Lung (tissue), 9 donors: ENCODE measurements at regions not wholly inside any gene's neighbourhood (a gene's known extent, or its start where the extent isn't known, plus 50 kb on each side); places are given as distances from the start of the nearest gene placed in this dataset.
"Not testable (repeated sequence)": the region's sequence is repeated elsewhere in the genome, so short reads cannot be mapped to it uniquely, and the experiment has no call there.

Experiments used
- ATAC-seq: fragments of 200-7000 bp; cut with Tn5 transposase; one replicate; pipeline ENCODE4 v1.9.1; 2020; ENCODE audit warnings: moderate number of reproducible peaks; ENCODE audit not compliant: insufficient read depth, low FRiP score
- DNase-seq, 3 donors: peaks; one replicate each; pipeline ENCODE4 v3.0.0-alpha.2; 2013 to 2017
- H3K27ac ChIP-seq, 2 donors: one replicate each; pipeline ENCODE4 v1.5.1; 2013; ENCODE audit warnings: mild to moderate bottlenecking in 2 of 2, moderate library complexity in 2 of 2, control low read depth in 1 of 2, inconsistent platforms in 1 of 2, low read depth in 1 of 2, low read length in 1 of 2
- H3K27me3 ChIP-seq, 3 donors: one replicate each; pipeline ENCODE4 v1.5.1; 2013; ENCODE audit warnings: low read length in 2 of 3; ENCODE audit not compliant: control insufficient read depth in 3 of 3, insufficient read depth in 3 of 3
- H3K36me3 ChIP-seq, 4 donors: one replicate each; pipeline ENCODE4 v1.5.1; 2013; ENCODE audit warnings: low read length in 4 of 4, mild to moderate bottlenecking in 1 of 4, moderate library complexity in 1 of 4; ENCODE audit not compliant: control insufficient read depth in 4 of 4, insufficient read depth in 4 of 4
- H3K4me1 ChIP-seq, 5 donors: one replicate each; pipeline ENCODE4 v1.5.1; 2013; ENCODE audit warnings: low read length in 5 of 5, mild to moderate bottlenecking in 2 of 5, moderate library complexity in 1 of 5; ENCODE audit not compliant: control insufficient read depth in 5 of 5, insufficient read depth in 5 of 5
- H3K4me3 ChIP-seq: one replicate; pipeline ENCODE4 v1.5.1; 2013; ENCODE audit warnings: mild to moderate bottlenecking, control low read depth, moderate library complexity
- H3K9ac ChIP-seq, 2 donors: one replicate each; pipeline ENCODE4 v1.5.1; 2013; ENCODE audit warnings: low read length in 2 of 2, control low read depth in 1 of 2; ENCODE audit not compliant: insufficient read depth in 1 of 2
- H3K9me3 ChIP-seq, 4 donors: one replicate each; pipeline ENCODE4 v1.5.1; 2013; ENCODE audit warnings: low read length in 3 of 4, mild to moderate bottlenecking in 1 of 4, moderate library complexity in 1 of 4; ENCODE audit not compliant: control insufficient read depth in 4 of 4, insufficient read depth in 3 of 4
- WGBS, 2 donors: extraction: QIAGEN DNeasy Blood & Tissue Kit; methylation state at CpG; one replicate each; pipeline ENCODE4 v1.1.7; 2013; 5-methylcytosine and 5-hydroxymethylcytosine counted together
- donor health status: Bipolar disorder and iron deficiency.
- donor health status: healthy.
- donor health status: DM: yes; HTN: yes; CAD: no.

DNA sequence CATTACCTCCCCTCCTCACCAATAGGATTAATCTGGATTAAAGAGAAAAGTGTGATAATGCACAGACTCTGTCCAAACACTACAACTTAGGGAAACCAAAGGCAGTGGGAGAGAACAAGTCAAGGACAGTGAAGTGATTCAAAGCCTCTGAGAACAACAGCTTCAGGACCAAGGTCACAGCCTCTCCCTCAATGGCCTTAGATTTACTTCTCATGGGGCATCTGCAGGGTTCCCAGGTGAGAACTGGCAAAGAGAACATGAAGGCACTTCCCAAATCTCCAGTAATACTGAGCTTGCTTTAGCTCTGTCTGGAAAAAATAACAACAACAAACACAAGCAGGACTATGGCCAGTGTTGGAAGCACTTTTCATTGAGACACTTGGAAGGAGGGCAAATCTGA is 99.8 kb upstream of the GOLGA6L22 start:
- H3K4me1 ChIP-seq, DNase-seq, H3K27me3 ChIP-seq, H3K9me3 ChIP-seq, ATAC-seq, H3K4me3 ChIP-seq, H3K27ac ChIP-seq, H3K36me3 ChIP-seq, H3K9ac ChIP-seq: not testable (repeated sequence)

DNA sequence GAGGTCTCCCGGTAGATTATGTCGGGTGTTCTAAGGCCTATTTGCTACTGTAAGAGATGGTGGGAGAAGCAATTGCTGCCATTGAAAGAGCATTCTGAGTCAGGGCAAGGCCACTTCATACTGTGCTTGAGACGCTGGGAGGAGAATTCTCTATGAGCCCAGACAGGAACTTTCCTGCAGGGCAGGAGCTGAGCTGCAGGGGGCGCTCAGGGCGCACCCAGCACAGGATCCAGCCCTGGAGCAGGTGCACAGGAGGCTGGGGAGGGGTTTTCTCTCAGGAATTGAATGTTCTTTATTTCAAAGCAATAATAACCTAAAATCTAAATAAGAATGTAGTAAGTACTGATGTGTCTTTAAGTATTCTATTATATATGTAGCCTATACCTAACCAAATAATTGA is 99.1 kb upstream of the GOLGA6L22 start:
- H3K4me1 ChIP-seq, H3K9ac ChIP-seq, H3K27me3 ChIP-seq, H3K9me3 ChIP-seq, H3K27ac ChIP-seq, H3K4me3 ChIP-seq, H3K36me3 ChIP-seq, DNase-seq: not testable (repeated sequence)
- ATAC-seq, result peak; percentile 41
- WGBS, 2 donors, result 2 to 15% methylated on average over 2 of the region's 5 CpGs

DNA sequence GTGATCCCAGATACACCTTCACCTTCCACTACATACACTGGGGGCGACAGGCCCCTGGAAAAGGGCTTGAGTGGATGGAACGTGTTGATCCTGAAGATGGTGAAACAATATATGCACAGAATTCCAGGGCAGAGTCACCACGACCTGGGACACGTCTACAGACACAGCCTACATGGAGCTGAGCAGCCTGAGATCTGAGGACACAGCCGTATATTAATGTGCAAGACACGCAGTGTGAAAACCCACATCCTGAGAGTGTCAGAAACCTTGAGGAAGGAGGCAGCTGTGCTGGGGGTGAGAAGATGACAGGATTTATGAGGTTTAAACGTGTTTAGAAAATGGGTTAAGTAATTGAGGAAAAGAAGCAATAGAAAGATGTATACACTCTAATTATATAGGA is 98.0 kb upstream of the GOLGA6L22 start:
- H3K4me1 ChIP-seq, H3K9ac ChIP-seq, H3K4me3 ChIP-seq, H3K27ac ChIP-seq, H3K27me3 ChIP-seq, DNase-seq, H3K36me3 ChIP-seq, H3K9me3 ChIP-seq, ATAC-seq: not testable (repeated sequence)
- WGBS, 2 donors, result 23 to 53% methylated on average over 3 to 4 of the region's 7 CpGs

DNA sequence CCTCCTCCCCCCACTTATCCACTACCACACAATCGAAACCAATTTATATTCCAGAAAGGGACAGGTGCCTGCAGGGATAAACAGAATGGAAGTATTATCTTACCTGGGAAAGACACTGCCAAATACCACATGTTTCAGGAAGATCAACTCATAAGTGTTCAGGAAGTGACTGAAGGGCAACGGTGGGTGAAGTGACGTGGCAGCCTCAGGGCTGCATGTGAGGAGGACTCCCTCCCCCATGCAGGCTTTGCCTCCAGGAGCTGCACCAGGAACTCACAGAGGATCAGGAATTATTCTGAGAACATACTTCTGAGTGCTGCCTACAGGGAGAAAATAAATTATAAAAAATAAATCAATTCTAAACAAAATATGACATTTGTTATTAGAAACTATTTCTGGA is 96.2 kb upstream of the GOLGA6L22 start:
- H3K9me3 ChIP-seq, H3K27me3 ChIP-seq, ATAC-seq, H3K27ac ChIP-seq, DNase-seq, H3K4me3 ChIP-seq, H3K36me3 ChIP-seq, H3K9ac ChIP-seq, H3K4me1 ChIP-seq: not testable (repeated sequence)
- 14% methylated on average over 2 of the region's 3 CpGs; no CpG with 5 or more reads in 1 of the 2 donors for WGBS, 2 donors

DNA sequence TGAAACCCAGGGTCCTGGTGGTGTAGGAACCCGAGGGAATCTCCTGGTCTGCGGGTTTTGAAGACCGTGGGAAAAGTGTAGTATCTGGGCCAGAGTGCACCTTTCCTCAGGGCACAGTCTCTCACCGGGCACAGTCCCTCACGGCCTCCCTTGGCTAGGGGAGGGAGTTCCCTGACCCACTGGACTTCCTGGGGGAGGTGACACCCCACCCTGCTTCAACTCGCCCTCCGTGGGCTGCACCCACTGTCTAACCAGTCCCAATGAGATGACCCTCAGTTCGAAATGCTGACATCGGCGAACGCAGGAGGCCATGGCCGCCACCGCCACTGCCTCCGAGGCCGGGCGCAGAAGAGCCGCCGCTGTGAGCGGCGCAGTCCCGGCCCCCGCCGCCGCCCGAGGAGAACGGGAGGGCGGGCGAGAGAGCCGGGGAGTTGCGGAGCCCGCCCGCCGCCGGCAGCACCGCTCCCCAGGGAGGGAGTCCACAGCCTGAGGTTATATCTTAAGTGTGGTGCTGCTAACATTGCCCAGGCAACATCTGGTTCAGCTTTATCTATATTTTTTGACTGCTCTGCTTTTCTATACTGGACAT is 87.4 kb upstream of the GOLGA6L22 start:
- 47 to 78% methylated on average over 12 to 13 of the region's 35 CpGs for WGBS, 2 donors
- not testable (repeated sequence) for H3K4me1 ChIP-seq, H3K27ac ChIP-seq, DNase-seq, H3K9ac ChIP-seq, H3K4me3 ChIP-seq, H3K9me3 ChIP-seq, ATAC-seq, H3K27me3 ChIP-seq, H3K36me3 ChIP-seq

DNA sequence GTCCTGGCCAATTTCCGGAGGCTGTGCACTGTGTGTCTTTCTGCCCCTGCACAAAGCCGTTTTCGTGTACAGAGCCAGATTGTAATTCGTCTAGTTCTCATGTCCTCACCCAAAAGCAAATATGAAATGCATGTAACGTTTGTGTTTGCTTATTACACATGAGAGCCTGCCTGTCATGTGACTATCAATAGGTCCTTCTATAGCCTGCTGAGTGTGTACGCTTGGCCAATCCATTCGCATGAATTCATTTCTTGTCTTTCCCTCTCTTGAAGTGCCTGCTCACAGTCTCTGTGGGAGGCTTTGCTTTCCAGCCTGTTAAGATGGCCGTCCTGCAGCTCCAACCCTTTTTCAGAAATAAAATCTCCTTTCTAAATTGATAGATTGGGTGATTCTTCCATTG is 84.2 kb upstream of the GOLGA6L22 start:
- WGBS, 2 donors, result 48 to 60% methylated on average over 1 to 4 of the region's 8 CpGs
- not testable (repeated sequence) for H3K9ac ChIP-seq, H3K9me3 ChIP-seq, H3K4me1 ChIP-seq, H3K4me3 ChIP-seq, ATAC-seq, H3K27ac ChIP-seq, H3K36me3 ChIP-seq, H3K27me3 ChIP-seq, DNase-seq

DNA sequence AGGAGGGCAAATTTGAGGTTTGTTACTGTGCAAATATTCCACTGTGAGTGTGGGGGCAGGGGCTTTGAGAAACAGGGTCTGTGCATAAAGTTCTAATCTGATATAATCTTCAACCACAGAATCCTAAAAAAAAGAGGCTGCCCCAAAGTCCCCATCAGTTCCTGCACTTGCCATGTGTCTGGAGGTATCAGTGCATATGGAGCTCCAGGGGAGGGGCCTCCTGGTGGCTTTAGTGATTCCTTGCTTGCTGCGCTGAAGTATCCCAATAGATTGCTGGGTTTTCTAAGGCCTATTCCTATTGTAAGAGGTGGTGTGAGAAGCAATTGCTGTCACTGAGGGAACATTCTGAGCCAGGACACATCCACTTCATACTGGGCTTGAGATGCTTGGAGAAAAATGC is 82.9 kb upstream of the GOLGA6L22 start:
- not testable (repeated sequence) for H3K4me1 ChIP-seq, H3K27ac ChIP-seq, ATAC-seq, H3K9me3 ChIP-seq, H3K9ac ChIP-seq, H3K4me3 ChIP-seq, DNase-seq, H3K27me3 ChIP-seq, H3K36me3 ChIP-seq
- WGBS, 2 donors, result 75% methylated on average over 1 of the region's 1 CpG; no CpG with 5 or more reads in 1 of the 2 donors

DNA sequence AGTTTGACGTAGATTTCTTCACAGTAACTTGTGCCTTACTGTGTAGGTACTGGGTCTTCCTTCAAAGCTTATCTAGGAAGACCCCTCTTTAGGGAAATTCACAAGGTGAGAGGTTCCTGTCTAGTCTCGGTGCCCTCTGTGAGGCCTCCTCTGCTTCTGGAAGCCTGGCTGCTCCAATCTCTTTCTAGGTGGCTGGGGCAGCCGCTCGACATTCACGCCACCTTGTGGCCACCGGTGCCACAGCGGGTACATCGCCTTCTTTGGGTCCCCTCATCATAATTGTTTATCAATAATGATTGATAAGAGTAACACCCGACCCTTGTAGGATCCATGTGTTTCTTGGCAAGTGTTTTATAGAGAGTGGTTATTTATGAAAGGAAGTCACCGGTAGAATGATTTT is 80.8 kb upstream of the GOLGA6L22 start:
- WGBS, 2 donors, result no CpG with 5 or more reads among the region's 10 CpGs
- H3K4me3 ChIP-seq, ATAC-seq, H3K4me1 ChIP-seq, H3K9me3 ChIP-seq, DNase-seq, H3K27ac ChIP-seq, H3K36me3 ChIP-seq, H3K9ac ChIP-seq, H3K27me3 ChIP-seq: not testable (repeated sequence)
